SK-N-MC (cell line): ENCODE measurements at regions not wholly inside any gene's neighbourhood (a gene's known extent, or its start where the extent isn't known, plus 50 kb on each side); places are given as distances from the start of the nearest gene placed in this dataset.

Experiments
- EZH2 ChIP-seq: fragments of 200-600 bp; sonication (generic); IDR thresholded peaks from one replicate; pipeline ENCODE4 v1.6.1; 2017; ENCODE audit warnings: antibody characterized with exemption
- POLR2AphosphoS5 ChIP-seq: IDR thresholded peaks from 2 replicates; pipeline ENCODE4 v1.6.1; 2012; ENCODE audit warnings: mild to moderate bottlenecking, low read depth, low read length, borderline replicate concordance

DNA sequence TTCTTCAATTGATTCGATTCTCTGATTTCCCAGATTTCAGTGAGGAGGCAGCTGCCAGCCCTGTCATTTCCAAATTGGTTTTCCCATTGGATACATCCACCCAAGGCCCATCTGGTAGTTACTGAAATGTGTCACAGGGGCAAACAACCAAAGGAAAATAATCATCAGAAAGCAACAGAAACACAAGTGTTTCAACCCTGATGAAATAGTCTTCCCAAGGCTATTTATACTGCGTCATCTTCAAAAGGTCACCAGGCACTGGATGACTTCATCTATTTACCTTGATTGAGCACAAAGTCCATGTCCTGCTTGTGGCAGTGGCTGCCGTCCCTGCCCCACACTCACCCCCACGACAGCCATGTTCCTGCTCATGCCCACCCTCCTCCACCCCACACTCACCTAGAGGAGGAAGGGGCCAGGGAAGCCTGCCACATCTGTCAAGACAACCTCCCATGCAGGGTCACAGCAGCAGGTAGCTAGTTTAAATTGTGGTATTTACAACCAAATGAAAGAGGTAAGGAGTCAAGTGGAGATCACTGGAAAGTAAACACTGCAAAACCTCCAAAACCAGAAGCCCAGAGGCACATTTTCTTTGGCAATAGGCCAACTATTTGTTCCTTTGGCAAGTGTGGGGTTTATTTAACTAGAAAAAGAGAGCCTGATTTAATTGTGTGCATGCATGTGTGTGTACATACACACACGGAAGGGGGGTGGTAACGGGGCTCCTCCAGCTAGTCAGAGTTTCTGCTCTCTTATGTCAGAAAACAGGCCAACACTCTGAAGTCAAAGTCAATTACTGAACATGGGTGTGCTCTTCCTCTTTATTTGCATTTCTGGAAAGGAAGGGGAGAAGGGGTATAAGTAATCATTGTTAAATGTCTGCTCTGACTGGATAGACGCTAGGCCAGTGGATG is 49.5 kb upstream of the RAB4A start:
- TF ChIP-seq POLR2AphosphoS5: no peak
- TF ChIP-seq EZH2: no peak
